GM19023 (cell line): ENCODE measurements at regions not wholly inside any gene's neighbourhood (a gene's known extent, or its start where the extent isn't known, plus 50 kb on each side); places are given as distances from the start of the nearest gene placed in this dataset.

Source experiments
- ATAC-seq: cut with Tn5 transposase; IDR thresholded peaks from one replicate; pipeline ENCODE4 v1.9.1; 2021; ENCODE audit warnings: mild to moderate bottlenecking, moderate library complexity; ENCODE audit not compliant: unreplicated experiment

- no peak for ATAC-seq
Measured at GRCh38 chr3:43783987-43784639, 93.4 kb downstream of the ABHD5 start.

- no peak for ATAC-seq
Measured at GRCh38 chr3:43784640-43785011, 93.9 kb downstream of the ABHD5 start.

GRCh38 chr3:43785551-43785950, 94.8 kb downstream of the ABHD5 start:
- ATAC-seq = no peak

GRCh38 chr3:43786102-43786501, 95.4 kb downstream of the ABHD5 start:
- ATAC-seq = no peak

GRCh38 chr3:43786526-43787305, 96.0 kb downstream of the ABHD5 start:
- ATAC-seq = no peak

DNA sequence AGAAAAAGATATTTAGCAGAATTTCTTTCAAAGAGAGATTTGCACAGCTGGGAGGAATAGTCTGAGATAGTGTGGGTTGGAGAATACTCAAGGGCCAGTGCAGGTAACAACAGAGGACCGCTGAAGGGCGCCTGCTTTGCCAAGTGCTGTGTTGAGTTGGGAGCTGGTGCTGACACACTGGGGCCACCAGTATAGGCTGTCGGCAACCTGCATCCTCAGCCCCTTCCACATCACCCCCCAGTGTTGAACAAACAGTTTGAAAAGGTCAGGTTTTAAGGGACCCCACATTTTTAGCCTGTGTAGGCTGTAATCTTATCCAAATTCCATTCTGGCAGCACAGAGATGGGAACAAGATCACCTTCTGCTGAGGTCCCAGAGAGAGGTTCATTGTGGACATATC, 96.6 kb downstream of the ABHD5 start:
- ATAC-seq = no peak

DNA sequence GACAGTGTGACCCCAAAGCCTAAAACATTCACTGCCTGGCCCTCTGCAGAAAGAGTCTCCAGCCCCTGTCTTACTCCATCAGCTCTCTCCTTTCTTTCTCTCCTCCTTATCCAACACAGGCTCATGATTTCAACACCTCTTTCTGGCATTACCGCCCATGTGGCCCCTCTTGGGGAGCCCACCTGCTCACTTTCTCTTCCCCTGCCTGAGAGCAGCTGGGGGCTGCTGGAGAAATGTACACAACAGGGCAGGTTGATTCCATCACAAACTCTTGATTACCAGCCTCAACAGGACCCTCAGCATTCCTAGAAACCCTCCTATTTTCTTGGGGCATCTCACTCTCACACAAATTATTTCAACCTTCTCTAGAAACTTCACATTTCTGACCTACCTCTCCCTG, 98.3 kb downstream of the ABHD5 start:
- no peak for ATAC-seq

DNA sequence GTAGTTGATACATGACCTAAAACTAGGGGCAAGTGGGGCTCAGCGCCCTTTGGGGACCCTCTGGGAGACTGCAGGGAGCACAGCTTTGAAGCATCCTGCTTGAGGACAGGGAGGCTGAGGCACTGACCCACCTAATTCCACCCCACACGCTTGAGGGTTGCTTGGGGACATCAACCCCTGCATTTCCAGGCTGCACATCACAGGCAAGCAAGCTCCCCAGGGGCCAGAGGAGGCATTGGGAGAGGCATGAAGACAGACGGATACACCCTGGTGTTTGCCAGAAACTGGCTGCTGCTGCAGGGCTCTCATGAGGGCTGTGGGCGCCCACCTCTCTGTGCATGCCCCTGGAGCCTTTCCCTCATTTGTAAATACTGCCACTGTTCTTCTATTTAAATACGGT, 99.3 kb downstream of the ABHD5 start:
- ATAC-seq = no peak

- no peak for ATAC-seq
Measured at GRCh38 chr3:43790476-43790875, 99.7 kb downstream of the ABHD5 start.

DNA sequence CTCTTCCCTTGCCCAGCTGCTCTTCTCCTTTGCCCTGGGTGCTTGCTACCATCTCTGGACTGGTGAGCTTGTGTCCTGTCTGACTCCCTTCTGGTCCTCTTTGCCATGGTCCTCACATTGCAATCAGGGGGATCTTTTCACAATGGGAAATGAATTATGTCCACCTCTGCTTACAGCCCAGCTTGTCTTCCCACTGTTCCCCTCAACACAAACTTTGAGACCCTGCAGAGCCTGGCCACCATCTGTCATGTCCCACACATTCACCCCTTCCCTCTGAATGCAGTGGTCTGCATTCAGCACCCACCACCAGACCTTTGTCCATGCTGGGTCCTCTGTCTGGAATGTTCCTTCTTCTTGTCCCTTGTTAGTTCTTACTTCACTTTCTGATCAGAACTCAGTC, 100.5 kb downstream of the ABHD5 start:
- ATAC-seq = no peak

DNA sequence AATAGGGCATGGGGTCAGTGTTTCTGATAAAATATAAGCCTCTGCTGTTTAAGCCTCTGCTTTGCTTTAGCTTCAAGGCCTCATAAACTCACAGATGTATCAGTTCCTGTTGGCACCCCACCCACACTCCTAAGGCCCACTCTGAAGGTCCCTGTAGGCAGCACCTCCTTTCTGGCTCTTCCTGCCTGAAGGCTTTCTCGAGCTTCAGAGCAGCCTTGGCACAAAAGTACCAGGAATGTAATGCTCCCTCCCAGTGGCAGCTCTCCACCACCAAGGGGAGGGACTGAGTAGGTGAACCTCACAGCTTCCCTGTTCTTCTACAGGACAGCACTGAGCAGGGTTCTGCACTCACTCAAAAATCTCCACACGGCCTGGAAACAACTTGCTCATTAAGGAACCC, 102.2 kb downstream of the ABHD5 start:
- no peak for ATAC-seq

DNA sequence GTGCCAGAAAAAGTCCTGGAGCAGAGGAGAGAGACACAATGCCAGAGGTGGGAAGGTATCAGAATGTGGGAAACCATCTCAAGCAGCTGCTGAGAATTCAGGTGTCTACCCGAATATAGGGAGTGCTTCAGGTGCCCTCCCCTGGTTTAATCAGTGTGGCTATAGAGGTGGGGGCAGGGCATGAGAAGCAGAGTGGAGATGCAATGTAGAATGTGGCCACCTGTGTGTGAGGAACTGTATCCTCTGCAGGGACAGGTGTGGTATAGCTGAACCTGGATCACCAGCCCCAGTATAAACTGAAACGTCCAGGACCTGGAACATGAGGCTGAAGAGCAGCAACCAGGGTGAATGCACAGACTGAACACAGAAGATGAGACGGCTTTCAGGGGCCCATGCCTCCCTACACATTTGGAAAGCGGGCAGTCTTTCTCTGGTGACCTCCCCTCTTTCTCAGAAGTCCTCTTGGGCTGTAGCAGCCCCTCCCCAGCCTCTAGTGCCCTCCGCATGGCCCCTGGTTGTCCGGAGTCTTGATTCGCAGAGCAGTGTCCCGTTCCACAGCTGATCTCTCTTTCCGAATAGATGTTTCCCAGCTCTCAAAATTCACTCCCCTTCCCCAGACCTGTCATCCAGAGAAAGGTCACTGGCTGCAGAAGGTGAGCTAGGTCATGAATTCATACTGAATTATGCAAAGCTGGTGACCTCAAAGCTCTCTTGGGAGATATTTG, 103.1 kb downstream of the ABHD5 start:
- no peak for ATAC-seq

DNA sequence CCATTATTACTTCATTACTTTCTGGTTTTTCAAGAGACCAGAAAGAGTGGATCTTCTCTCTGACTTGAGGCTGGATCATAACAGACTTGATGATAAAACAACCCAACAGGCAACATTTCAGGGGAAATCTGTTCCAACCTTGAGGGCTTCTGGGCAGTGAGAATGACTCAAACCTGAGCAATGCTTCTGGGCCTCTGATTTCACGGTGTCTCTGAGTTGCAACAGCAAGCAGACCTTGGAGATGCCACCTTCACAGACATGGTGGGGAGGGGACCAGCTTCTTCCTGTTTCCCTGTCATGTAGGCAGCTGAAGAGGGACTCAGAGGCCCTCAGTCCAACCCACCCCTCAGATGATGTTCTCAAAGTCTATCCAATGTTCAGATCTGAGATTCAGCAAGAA, 104.0 kb downstream of the ABHD5 start:
- no peak for ATAC-seq

DNA sequence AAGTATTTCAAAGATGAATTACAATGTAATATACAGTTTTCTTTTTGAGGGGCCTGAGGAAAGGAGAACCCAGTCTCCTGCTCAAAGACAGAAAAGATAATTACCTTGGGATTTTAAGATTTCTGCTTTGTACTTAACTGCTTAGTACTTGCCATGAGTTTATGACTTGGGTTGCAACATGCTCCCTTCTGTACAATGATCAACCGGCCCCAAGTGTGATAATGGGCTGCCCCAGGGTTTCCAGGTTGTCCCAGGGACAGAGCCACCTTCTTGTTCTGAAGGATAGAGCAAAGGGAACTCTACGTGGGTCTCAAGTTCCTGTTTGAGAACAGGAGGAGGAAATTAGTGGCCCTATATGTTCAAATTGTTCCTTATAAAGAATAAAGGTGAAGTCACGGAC, 104.8 kb downstream of the ABHD5 start:
- ATAC-seq = no peak

GRCh38 chr3:43796041-43796596, 105.4 kb downstream of the ABHD5 start:
- no peak for ATAC-seq

DNA sequence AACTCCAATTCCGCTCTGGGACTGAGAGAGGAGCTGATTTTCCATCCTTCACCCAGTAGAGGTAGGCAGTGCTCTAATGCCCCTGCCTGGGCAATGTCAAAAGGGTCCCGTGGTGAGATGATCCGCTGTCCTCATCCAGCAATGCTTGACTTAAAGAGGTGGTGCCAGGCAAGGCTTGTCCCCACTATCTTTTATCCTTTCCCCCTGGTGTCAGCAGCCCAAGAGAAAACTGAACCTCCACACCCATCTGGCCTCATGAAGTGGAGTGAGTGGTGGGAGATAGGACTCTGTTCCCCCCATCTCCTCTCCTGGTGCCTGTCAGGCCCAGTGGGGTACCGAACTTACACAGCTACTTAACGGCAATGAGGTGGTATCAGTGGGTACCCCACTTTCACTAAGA, 107.1 kb downstream of the ABHD5 start:
- no peak for ATAC-seq

GRCh38 chr3:43810797-43811196, 120.1 kb downstream of the ABHD5 start:
- ATAC-seq = no peak

GRCh38 chr3:43814461-43814860, 123.7 kb downstream of the ABHD5 start:
- ATAC-seq = no peak

DNA sequence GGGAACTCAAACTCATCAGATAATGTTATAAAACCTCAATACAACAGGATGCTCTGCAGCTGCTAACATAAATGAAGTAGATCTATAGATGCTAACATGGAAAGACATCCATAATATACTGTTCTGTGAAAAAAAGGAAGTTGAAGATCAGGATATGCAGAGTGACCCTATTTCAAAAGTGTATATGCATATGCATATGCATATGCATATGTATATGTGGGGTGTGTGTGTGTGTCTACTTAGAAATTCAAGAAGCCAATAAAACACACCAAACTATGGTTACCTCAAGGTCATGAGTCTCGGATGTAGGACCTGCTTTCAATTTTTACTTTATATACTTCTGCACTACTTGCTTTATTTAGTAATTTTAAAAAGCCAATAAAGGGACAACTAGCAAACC, 125.6 kb downstream of the ABHD5 start:
- ATAC-seq = no peak

DNA sequence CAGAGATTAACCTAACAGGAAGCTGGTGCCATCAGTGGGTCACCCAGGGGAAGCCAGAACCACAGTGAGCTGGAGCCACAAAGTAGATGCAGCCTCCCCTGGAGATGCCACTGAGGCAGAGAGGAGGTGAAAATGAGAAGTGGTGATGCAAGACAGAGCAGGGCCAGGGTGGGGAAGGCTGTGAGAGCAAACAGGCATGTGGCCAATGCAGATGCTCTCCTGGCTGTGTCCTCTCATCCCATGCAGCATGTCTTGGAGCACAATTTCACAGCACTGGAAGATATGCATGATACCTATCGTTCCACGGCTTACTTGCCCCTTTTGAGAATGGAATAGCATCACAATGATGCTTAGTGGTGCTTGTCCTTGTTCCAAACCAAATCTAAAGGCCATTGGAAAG, 126.3 kb downstream of the ABHD5 start:
- no peak for ATAC-seq

GRCh38 chr3:43817825-43818224, 127.1 kb downstream of the ABHD5 start:
- ATAC-seq = no peak

- ATAC-seq = no peak
Measured at GRCh38 chr3:43818229-43818628, 127.5 kb downstream of the ABHD5 start.
